ENCODE measurements at regions not wholly inside any gene's neighbourhood (a gene's known extent, or its start where the extent isn't known, plus 50 kb on each side); places are given as distances from the start of the nearest gene placed in this dataset.

- TF ChIP-seq CTCF (IDR thresholded peaks at IDR 0.05) = no peak
- no peak for TF ChIP-seq POLR2A (IDR thresholded peaks at IDR 0.05)
Observed at GRCh38 chr6:119960036-119960435, 610.5 kb upstream of the MAN1A1 start.

Measured in heart left ventricle (tissue), 13 donors.